ENCODE measurements at regions not wholly inside any gene's neighbourhood (a gene's known extent, or its start where the extent isn't known, plus 50 kb on each side); places are given as distances from the start of the nearest gene placed in this dataset.

DNA sequence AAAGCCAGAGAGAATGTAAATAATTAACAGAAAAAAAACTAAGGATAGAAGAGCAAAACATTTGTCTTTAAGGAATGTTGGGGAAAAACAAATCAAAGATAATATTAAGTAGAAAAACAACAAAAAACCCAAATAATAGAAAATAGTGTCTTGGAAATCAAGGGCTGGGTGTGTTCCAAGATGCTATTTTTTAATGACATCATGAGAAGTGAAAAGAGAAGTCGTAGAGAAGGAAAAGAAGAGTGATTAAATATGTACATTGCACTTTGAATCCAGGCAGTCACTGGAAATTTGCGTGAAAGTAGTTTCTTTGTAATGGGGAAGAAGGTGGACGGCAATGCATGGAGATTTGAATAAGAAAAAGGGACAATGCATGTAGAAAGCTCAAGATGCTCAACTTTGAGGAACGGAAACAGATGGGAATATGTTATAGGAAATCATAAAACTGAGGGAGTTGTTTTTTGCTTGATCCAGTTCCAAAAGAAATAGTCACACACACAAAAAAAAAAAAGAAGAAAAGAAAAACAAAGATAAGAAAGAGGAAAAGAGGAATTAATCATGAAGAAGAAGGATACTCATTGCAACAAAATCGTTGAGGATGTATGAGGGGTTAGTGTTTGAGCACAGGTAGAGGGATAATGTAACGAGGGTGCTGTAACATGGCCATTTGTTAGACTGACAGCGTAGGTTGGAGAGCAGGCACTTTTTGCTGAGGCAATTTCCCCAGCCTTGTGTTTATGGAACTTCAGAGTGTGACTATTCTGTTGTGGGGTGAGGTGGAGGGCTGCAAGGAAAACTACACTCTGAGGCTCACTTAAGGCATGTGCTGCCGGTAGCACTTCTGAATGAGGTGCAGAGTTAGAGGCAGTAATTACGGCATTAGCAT is 184.1 kb downstream of the CALCRL start:
- intact Hi-C loops (cut with DNase I; ENCODE audit: low total_unique reads) = no loop called here
- TF ChIP-seq POLR2A (IDR thresholded peaks at IDR 0.05) (no peak), CTCF (IDR thresholded peaks at IDR 0.05) (no peak)
- H3K4me3 ChIP-seq (ENCODE audit: low read depth, poor library complexity, severe bottlenecking) = no peak overlapping the region
- DNase-seq (ENCODE audit: low spot score in 2 of 2) = no peak
- 57 to 58% methylated on average over 9 of the region's 9 CpGs for WGBS, 2 donors

DNA sequence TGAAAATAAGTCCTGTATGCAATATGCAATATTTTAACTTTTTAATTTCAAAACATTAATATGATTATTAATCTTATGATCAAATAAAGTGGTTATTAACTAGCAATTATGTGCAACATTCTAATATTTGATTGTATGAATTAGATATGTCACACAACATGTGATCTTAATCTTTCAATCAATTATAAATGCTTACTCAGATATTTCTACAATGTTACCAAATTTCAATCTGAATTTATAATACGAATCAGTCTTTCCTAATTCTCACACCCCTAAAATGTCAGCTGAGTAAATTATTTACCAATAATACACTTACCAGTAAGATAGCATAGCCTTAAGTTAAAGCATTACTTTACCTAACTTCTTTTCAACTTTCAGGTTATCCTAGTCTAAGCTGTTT is 186.3 kb downstream of the CALCRL start:
- DNase-seq (ENCODE audit: low spot score in 2 of 2) = no peak
- H3K4me3 ChIP-seq (ENCODE audit: low read depth, poor library complexity, severe bottlenecking) = no peak overlapping the region
- TF ChIP-seq CTCF (IDR thresholded peaks at IDR 0.05) (no peak), POLR2A (IDR thresholded peaks at IDR 0.05) (no peak)
- intact Hi-C loops (cut with DNase I; ENCODE audit: low total_unique reads) = no loop called here
- 79 to 88% methylated on average over 1 of the region's 1 CpG for WGBS, 2 donors

DNA sequence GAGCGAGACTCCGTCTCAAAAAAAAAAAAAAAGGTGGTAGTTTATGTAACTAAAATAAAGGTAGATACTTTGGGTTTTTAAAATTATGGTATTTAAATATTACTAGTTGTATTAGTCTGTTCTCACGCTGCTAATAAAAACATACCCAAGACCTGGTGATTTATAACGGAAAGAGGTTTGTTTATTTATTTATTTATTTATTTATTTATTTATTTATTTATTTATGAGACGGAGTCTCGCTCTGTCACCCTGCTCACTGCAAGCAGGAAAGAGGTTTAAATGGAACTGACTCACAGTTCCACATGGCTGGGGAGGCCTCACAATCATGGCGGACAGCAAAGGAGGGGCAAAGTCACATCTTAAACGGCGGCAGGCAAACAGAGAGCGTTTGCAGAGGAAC is 196.0 kb downstream of the CALCRL start:
- intact Hi-C loops (cut with DNase I; ENCODE audit: low total_unique reads) = no loop called here
- WGBS, 2 donors = 96 to 99% methylated on average over 10 of the region's 10 CpGs
- no peak overlapping the region for H3K4me3 ChIP-seq (ENCODE audit: low read depth, poor library complexity, severe bottlenecking)
- TF ChIP-seq CTCF (IDR thresholded peaks at IDR 0.05) (no peak), POLR2A (IDR thresholded peaks at IDR 0.05) (no peak)
- no peak for DNase-seq (ENCODE audit: low spot score in 2 of 2)

- intact Hi-C loops (cut with DNase I; ENCODE audit: low total_unique reads) = no loop called here
- no peak for DNase-seq (ENCODE audit: low spot score in 2 of 2)
- TF ChIP-seq POLR2A (IDR thresholded peaks at IDR 0.05) (no peak), CTCF (IDR thresholded peaks at IDR 0.05) (no peak)
- H3K4me3 ChIP-seq (ENCODE audit: low read depth, poor library complexity, severe bottlenecking) = no peak overlapping the region
Observed at GRCh38 chr2:187250137-187250536, 197.9 kb downstream of the CALCRL start.

GRCh38 chr2:187233811-187234210 is 214.2 kb downstream of the CALCRL start:
- TF ChIP-seq CTCF (IDR thresholded peaks at IDR 0.05) (no peak), POLR2A (IDR thresholded peaks at IDR 0.05) (no peak)
- no peak for DNase-seq (ENCODE audit: low spot score in 2 of 2)
- intact Hi-C loops (cut with DNase I; ENCODE audit: low total_unique reads) = no loop called here
- no peak overlapping the region for H3K4me3 ChIP-seq (ENCODE audit: low read depth, poor library complexity, severe bottlenecking)
- WGBS, 2 donors = 78 to 89% methylated on average over 2 of the region's 2 CpGs

- no peak for DNase-seq (ENCODE audit: low spot score in 2 of 2)
- no peak overlapping the region for H3K4me3 ChIP-seq (ENCODE audit: low read depth, poor library complexity, severe bottlenecking)
- TF ChIP-seq POLR2A (IDR thresholded peaks at IDR 0.05) (no peak), CTCF (IDR thresholded peaks at IDR 0.05) (no peak)
- intact Hi-C loops (cut with DNase I; ENCODE audit: low total_unique reads) = no loop called here
- 79 to 83% methylated on average over 1 of the region's 1 CpG for WGBS, 2 donors
Observed at GRCh38 chr2:187232749-187233148, 215.3 kb downstream of the CALCRL start.
